GM23338 (cell line): ENCODE measurements at regions not wholly inside any gene's neighbourhood (a gene's known extent, or its start where the extent isn't known, plus 50 kb on each side); places are given as distances from the start of the nearest gene placed in this dataset.

Source experiments
- ATAC-seq: fragments of 200-7000 bp; cut with Tn5 transposase; 3 replicates; pipeline ENCODE4 v1.9.1; 2020
- DNase-seq: peaks from one replicate; pipeline ENCODE4 v3.0.0-alpha.2; 2015; ENCODE audit warnings: low spot score
- H2AFZ ChIP-seq: fragments of 200-600 bp; sonication (generic); 2 replicates; pipeline ENCODE4 v1.8.0; 2016; ENCODE audit warnings: antibody characterized with exemption, mild to moderate bottlenecking, moderate library complexity
- H3F3A ChIP-seq: fragments of 200-600 bp; sonication (generic); replicated peaks from 2 replicates; pipeline ENCODE4 v1.8.0; 2017; ENCODE audit warnings: antibody characterized with exemption, mixed run types, low read depth
- H3K27ac ChIP-seq: fragments of 200-600 bp; sonication (generic); 2 replicates; pipeline ENCODE4 v1.6.1; 2016; ENCODE audit warnings: low read depth
- H3K27me3 ChIP-seq: fragments of 200-600 bp; sonication (generic); 2 replicates; pipeline ENCODE4 v1.8.0; 2016; ENCODE audit warnings: mild to moderate bottlenecking, mixed run types, moderate library complexity; ENCODE audit not compliant: insufficient read depth
- H3K36me3 ChIP-seq: fragments of 200-600 bp; sonication (generic); 2 replicates; pipeline ENCODE4 v1.8.0; 2016; ENCODE audit warnings: mild to moderate bottlenecking; ENCODE audit not compliant: insufficient read depth
- H3K4me1 ChIP-seq: fragments of 200-600 bp; sonication (generic); 2 replicates; pipeline ENCODE4 v1.8.0; 2016; ENCODE audit warnings: mild to moderate bottlenecking, moderate library complexity; ENCODE audit not compliant: insufficient read depth
- H3K4me2 ChIP-seq: fragments of 200-600 bp; sonication (generic); 2 replicates; pipeline ENCODE4 v1.7.1; 2017; ENCODE audit warnings: mixed run types
- H3K4me3 ChIP-seq: fragments of 200-600 bp; sonication (generic); 2 replicates; pipeline ENCODE4 v1.6.1; 2016; ENCODE audit warnings: mixed run types
- H3K79me2 ChIP-seq: fragments of 200-600 bp; sonication (generic); replicated peaks from 2 replicates; pipeline ENCODE4 v1.8.0; 2017; ENCODE audit warnings: mild to moderate bottlenecking; ENCODE audit not compliant: insufficient read depth
- H3K9me2 ChIP-seq: fragments of 200-600 bp; sonication (generic); 2 replicates; pipeline ENCODE4 v1.8.0; 2017; ENCODE audit not compliant: insufficient read depth
- H4K20me1 ChIP-seq: fragments of 200-600 bp; sonication (generic); replicated peaks from 2 replicates; pipeline ENCODE4 v1.8.0; 2017; ENCODE audit warnings: mild to moderate bottlenecking; ENCODE audit not compliant: insufficient read depth
- H3K27ac Mint-ChIP-seq: 2 replicates; pipeline ENCODE4 v1.8.0; 2020; ENCODE audit warnings: inconsistent platforms, mild to moderate bottlenecking, moderate library complexity, mixed read lengths
- H3K27me3 Mint-ChIP-seq: 3 replicates; pipeline ENCODE4 v1.8.0; 2022; ENCODE audit warnings: low read depth, mild to moderate bottlenecking, moderate library complexity, mixed read lengths, inconsistent platforms; ENCODE audit not compliant: insufficient read depth, poor library complexity
- H3K36me3 Mint-ChIP-seq: 3 replicates; pipeline ENCODE4 v1.8.0; 2021; ENCODE audit warnings: low read depth, mild to moderate bottlenecking, inconsistent platforms, moderate library complexity, mixed read lengths
- H3K4me1 Mint-ChIP-seq: 3 replicates; pipeline ENCODE4 v1.8.0; 2020; ENCODE audit warnings: mild to moderate bottlenecking, inconsistent platforms, mixed read lengths
- H3K4me3 Mint-ChIP-seq: 3 replicates; pipeline ENCODE4 v1.8.0; 2021; ENCODE audit warnings: moderate library complexity, mild to moderate bottlenecking, inconsistent platforms, mixed read lengths
- H3K9me3 Mint-ChIP-seq: 3 replicates; pipeline ENCODE4 v1.8.0; 2020; ENCODE audit warnings: moderate library complexity, mild to moderate bottlenecking, inconsistent platforms, mixed read lengths
- REST ChIP-seq: IDR thresholded peaks from one replicate; pipeline ENCODE4 v1.6.1; 2018; ENCODE audit warnings: antibody characterized with exemption; ENCODE audit not compliant: unreplicated experiment
- ZNF331 ChIP-seq: fragments of 250-450 bp; sonication (Bioruptor Pico); IDR thresholded peaks from 2 replicates; pipeline ENCODE4 v1.5.0; 2020; ENCODE audit warnings: low read depth, mild to moderate bottlenecking, moderate library complexity
- ZNF462 ChIP-seq: fragments of 250-450 bp; sonication (Bioruptor Pico); IDR thresholded peaks from 2 replicates; pipeline ENCODE4 v1.5.0; 2020; ENCODE audit warnings: mild to moderate bottlenecking, moderate library complexity

DNA sequence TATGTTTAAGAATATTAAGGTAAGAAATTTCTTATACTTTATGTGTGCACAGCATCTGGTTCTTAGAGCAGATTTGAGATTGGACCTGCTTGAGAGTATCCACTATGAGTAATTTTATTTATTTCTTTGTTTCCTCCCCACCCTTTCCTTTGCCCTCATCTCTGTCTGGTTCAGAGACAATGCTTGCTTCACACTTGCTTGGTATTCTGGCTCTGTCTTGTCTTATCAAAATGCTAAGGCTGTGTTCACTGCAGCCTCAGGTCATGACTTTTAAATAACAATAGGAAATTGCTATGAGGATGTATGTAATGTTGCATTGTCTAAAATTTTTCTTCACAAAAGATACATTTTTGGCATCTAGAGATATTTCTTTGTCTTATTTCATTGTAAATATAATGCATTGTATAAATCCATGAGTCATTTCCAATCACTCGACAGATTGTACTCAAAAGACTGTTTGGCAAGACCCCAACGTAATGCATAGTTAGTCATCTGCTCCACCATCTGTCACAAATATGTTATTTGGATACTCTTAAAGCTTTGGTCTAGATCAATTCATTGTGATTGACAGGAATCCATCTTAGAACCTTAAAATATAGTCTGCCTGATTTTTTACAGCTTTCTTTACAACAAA, 395.7 kb downstream of the AASDHPPT start (continued):
- no peak for TF ChIP-seq ZNF462 (CRISPR knock-in tag)

GRCh38 chr11:106474274-106474673, 396.8 kb downstream of the AASDHPPT start:
- no peak overlapping the region for H3K27ac Mint-ChIP-seq
- no peaks in the 10 kb centered on the region for H3K36me3 Mint-ChIP-seq
- H2AFZ ChIP-seq, result no peak overlapping the region
- no peaks in the 10 kb centered on the region for H3F3A ChIP-seq
- H3K9me2 ChIP-seq, result no peaks in the 10 kb centered on the region; the same call in 1 of the 2 replicates
- no peak for DNase-seq
- no peaks in the 10 kb centered on the region for H4K20me1 ChIP-seq
- no peak overlapping the region for H3K4me3 ChIP-seq
- no peak overlapping the region for H3K27ac ChIP-seq
- no peak overlapping the region for H3K4me3 Mint-ChIP-seq
- no peaks in the 10 kb centered on the region for H3K4me1 Mint-ChIP-seq
- no peaks in the 10 kb centered on the region for H3K27me3 ChIP-seq
- no peak for ATAC-seq
- no peaks in the 10 kb centered on the region for H3K79me2 ChIP-seq
- H3K4me1 ChIP-seq, result no peaks in the 10 kb centered on the region
- peaks cover 3% of the 10 kb centered on the region; the same call in 1 of the 3 replicates for H3K9me3 Mint-ChIP-seq
- no peak overlapping the region for H3K4me2 ChIP-seq
- no peak for TF ChIP-seq REST
- TF ChIP-seq ZNF331, result peak; percentile 83
- H3K27me3 Mint-ChIP-seq, result no peaks in the 10 kb centered on the region
- H3K36me3 ChIP-seq, result no peaks in the 10 kb centered on the region
